Right lobe of liver (tissue), 4 donors: ENCODE measurements at regions not wholly inside any gene's neighbourhood (a gene's known extent, or its start where the extent isn't known, plus 50 kb on each side); places are given as distances from the start of the nearest gene placed in this dataset.

Experiments
- POLR2A ChIP-seq: fragments of 450-650 bp; IDR thresholded peaks from one replicate; pipeline ENCODE4 v1.6.1; 2017; ENCODE audit warnings: antibody characterized with exemption, mild to moderate bottlenecking
- TF ChIP-seq, protein P1 (sequence below), 4 donors: fragments of 200-600 bp in 3 of 4; fragments of 450-650 bp in 1 of 4; IDR thresholded peaks; one replicate each; pipeline versions ENCODE4 v1.5.1 to v1.8.0; 2016 to 2022; ENCODE audit warnings: antibody characterized with exemption in 4 of 4, mild to moderate bottlenecking in 2 of 4
- donor health status: DM: no; HTN: no; CAD: no.
- donor health status: DM: no; HTN: no; CAD: no.
- donor health status: DM: no; HTN: yes; CAD: no.

- TF ChIP-seq, protein P1, sequence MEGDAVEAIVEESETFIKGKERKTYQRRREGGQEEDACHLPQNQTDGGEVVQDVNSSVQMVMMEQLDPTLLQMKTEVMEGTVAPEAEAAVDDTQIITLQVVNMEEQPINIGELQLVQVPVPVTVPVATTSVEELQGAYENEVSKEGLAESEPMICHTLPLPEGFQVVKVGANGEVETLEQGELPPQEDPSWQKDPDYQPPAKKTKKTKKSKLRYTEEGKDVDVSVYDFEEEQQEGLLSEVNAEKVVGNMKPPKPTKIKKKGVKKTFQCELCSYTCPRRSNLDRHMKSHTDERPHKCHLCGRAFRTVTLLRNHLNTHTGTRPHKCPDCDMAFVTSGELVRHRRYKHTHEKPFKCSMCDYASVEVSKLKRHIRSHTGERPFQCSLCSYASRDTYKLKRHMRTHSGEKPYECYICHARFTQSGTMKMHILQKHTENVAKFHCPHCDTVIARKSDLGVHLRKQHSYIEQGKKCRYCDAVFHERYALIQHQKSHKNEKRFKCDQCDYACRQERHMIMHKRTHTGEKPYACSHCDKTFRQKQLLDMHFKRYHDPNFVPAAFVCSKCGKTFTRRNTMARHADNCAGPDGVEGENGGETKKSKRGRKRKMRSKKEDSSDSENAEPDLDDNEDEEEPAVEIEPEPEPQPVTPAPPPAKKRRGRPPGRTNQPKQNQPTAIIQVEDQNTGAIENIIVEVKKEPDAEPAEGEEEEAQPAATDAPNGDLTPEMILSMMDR (IDR thresholded peaks at IDR 0.05), result no peak
- no peak for TF ChIP-seq POLR2A
These were observed 141.7 kb downstream of the RPLP1 start for GRCh38 chr15:69593981-69594966.
